Calu3 (cell line): ENCODE measurements at regions not wholly inside any gene's neighbourhood (a gene's known extent, or its start where the extent isn't known, plus 50 kb on each side); places are given as distances from the start of the nearest gene placed in this dataset.

ENCODE experiments used
- BruUV-seq: library from RNA; stranded (reverse); fragments of 400-500 nt; replicated peaks from 2 replicates; lab custom pipeline; 2021; lab: Mats Ljungman, UMichigan
- CTCF ChIA-PET: fragments of 300-600 bp; sonication (Branson Sonifier 250); formaldehyde crosslinking; loops from one replicate; lab custom pipeline; 2022; ENCODE audit warnings: antibody characterized with exemption; lab: Charles Lee
- DNase-seq: peaks from one replicate; pipeline ENCODE4 v3.0.0; 2022
- H3K27ac Mint-ChIP-seq: one replicate; pipeline ENCODE4 v1.8.0; 2022; ENCODE audit warnings: mixed read lengths; ENCODE audit not compliant: unreplicated experiment
- H3K27me3 Mint-ChIP-seq: one replicate; pipeline ENCODE4 v1.8.0; 2022; ENCODE audit warnings: mixed read lengths; ENCODE audit not compliant: unreplicated experiment
- H3K36me3 Mint-ChIP-seq: one replicate; pipeline ENCODE4 v1.8.0; 2022; ENCODE audit warnings: mild to moderate bottlenecking, moderate library complexity, mixed read lengths; ENCODE audit not compliant: insufficient read depth, unreplicated experiment
- H3K4me1 Mint-ChIP-seq: one replicate; pipeline ENCODE4 v1.8.0; 2022; ENCODE audit warnings: mild to moderate bottlenecking, low read depth, mixed read lengths; ENCODE audit not compliant: unreplicated experiment
- H3K4me3 Mint-ChIP-seq: one replicate; pipeline ENCODE4 v1.8.0; 2022; ENCODE audit warnings: mild to moderate bottlenecking, low read depth, moderate library complexity, mixed read lengths; ENCODE audit not compliant: unreplicated experiment
- H3K9me3 Mint-ChIP-seq: one replicate; pipeline ENCODE4 v1.8.0; 2022; ENCODE audit warnings: low read depth, mixed read lengths; ENCODE audit not compliant: unreplicated experiment
- intact Hi-C: fragments of 100-400 bp; cut with micrococcal nuclease; formaldehyde crosslinking; loops from one replicate; pipeline ENCODE4 v1.10.0; 2022; ENCODE audit not compliant: unreplicated experiment
- TF ChIP-seq, protein P1 (sequence below): fragments of 200-600 bp; IDR thresholded peaks from one replicate; pipeline ENCODE4 v1.8.0; 2022; ENCODE audit warnings: antibody characterized with exemption; ENCODE audit not compliant: unreplicated experiment

DNA sequence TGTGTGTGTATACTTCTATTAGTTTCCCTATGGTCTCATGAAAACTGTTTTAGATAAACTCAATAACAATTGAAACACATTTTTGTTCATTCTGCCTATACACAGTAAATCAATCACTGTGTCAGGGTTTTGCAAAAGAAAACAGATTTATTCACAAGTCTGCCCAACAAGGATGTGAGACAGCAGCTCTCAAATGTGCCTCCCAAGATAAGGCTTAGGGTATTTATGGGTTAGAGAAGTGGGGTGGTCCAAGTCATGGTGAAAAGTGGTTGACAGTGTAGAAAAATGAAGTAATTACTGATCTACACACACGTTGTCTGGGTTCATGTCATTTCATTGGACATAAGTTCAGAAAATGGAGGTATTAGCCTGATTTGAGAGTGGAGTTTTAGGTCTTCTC lies 844.6 kb downstream of the SLITRK6 start:
- TF ChIP-seq, protein P1, sequence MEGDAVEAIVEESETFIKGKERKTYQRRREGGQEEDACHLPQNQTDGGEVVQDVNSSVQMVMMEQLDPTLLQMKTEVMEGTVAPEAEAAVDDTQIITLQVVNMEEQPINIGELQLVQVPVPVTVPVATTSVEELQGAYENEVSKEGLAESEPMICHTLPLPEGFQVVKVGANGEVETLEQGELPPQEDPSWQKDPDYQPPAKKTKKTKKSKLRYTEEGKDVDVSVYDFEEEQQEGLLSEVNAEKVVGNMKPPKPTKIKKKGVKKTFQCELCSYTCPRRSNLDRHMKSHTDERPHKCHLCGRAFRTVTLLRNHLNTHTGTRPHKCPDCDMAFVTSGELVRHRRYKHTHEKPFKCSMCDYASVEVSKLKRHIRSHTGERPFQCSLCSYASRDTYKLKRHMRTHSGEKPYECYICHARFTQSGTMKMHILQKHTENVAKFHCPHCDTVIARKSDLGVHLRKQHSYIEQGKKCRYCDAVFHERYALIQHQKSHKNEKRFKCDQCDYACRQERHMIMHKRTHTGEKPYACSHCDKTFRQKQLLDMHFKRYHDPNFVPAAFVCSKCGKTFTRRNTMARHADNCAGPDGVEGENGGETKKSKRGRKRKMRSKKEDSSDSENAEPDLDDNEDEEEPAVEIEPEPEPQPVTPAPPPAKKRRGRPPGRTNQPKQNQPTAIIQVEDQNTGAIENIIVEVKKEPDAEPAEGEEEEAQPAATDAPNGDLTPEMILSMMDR = no peak
- H3K36me3 Mint-ChIP-seq = no peaks in the 10 kb centered on the region
- no peak overlapping the region for H3K4me3 Mint-ChIP-seq
- H3K9me3 Mint-ChIP-seq = peaks cover 3% of the 10 kb centered on the region
- no peak for DNase-seq
- no peaks in the 10 kb centered on the region for H3K4me1 Mint-ChIP-seq
- H3K27ac Mint-ChIP-seq = no peak overlapping the region
- H3K27me3 Mint-ChIP-seq = no peaks in the 10 kb centered on the region
- BruUV-seq = no TSS peak
- intact Hi-C loops = no loop called here
- CTCF ChIA-PET = no interaction called here

DNA sequence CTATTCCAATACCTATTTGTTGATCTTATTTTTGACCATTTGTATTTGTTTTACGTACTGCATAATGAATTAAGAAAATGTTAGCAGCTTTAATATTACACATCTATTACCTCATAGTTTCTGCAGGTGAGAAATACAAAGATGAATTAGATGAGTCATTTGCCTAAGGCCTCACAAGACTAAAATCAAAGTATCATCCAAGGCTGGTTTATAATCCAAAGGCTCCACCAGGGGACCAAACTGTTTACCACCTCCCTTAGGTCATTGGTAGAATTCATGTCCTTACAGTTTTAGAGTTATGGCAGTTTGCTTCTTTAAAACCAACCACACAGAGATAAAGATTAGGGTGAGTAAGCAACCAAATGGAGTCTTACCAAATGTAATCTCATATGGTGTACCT lies 848.1 kb downstream of the SLITRK6 start:
- TF ChIP-seq, protein P1 = no peak
- Mint-ChIP-seq H3K27ac (no peak overlapping the region), H3K9me3 (peaks cover 3% of the 10 kb centered on the region), H3K4me3 (no peak overlapping the region), H3K27me3 (no peaks in the 10 kb centered on the region), H3K36me3 (no peaks in the 10 kb centered on the region), H3K4me1 (no peaks in the 10 kb centered on the region)
- intact Hi-C loops = no loop called here
- CTCF ChIA-PET = no interaction called here
- BruUV-seq = no TSS peak
- DNase-seq = no peak

DNA sequence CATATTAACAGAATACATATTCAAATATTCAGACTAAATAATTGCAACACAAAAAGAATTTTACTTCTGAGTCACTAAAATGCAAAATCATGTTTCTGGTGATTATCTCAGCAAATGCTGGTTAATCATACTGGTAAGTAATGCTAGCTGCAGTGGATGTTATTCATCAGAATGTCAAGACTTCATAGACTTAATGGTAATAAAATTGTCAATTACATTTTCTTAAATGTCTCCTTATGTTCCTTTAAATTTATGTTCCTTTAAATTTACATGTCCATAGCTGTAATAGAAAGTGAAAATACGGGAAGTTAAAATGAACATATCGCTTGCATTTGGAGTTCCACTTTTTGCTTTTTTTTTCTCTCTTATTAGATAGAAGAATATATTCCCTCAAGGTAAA lies 853.0 kb downstream of the SLITRK6 start:
- no peaks in the 10 kb centered on the region for H3K4me1 Mint-ChIP-seq
- H3K36me3 Mint-ChIP-seq = no peaks in the 10 kb centered on the region
- BruUV-seq = no TSS peak
- CTCF ChIA-PET = no interaction called here
- TF ChIP-seq, protein P1 = no peak
- H3K27ac Mint-ChIP-seq = no peak overlapping the region
- DNase-seq = no peak
- H3K4me3 Mint-ChIP-seq = no peak overlapping the region
- H3K9me3 Mint-ChIP-seq = peaks cover 7% of the 10 kb centered on the region
- H3K27me3 Mint-ChIP-seq = no peaks in the 10 kb centered on the region
- intact Hi-C loops = no loop called here

DNA sequence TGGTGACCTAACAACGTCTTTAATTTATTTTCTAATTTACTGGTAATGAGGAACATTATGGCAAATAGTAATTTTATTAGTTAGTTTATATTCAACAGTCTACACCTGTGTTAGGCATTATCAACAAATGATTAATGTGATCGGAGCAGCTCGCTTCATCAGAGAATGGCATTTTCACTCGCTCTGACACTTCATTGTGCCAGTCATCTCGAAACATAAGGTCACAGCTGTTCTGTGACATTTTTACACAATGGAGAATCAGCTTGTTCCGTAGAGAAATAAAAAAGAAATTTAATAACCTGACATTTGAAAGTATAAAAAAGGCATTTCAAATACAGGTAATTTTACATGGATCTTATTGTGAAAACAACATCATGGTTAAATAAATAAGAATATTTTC lies 858.4 kb downstream of the SLITRK6 start:
- no peaks in the 10 kb centered on the region for H3K36me3 Mint-ChIP-seq
- H3K4me1 Mint-ChIP-seq = no peaks in the 10 kb centered on the region
- H3K27ac Mint-ChIP-seq = no peak overlapping the region
- peaks cover 4% of the 10 kb centered on the region for H3K9me3 Mint-ChIP-seq
- CTCF ChIA-PET = no interaction called here
- no peaks in the 10 kb centered on the region for H3K27me3 Mint-ChIP-seq
- intact Hi-C loops = no loop called here
- no peak for DNase-seq
- TF ChIP-seq, protein P1 = no peak
- no TSS peak for BruUV-seq
- no peak overlapping the region for H3K4me3 Mint-ChIP-seq

DNA sequence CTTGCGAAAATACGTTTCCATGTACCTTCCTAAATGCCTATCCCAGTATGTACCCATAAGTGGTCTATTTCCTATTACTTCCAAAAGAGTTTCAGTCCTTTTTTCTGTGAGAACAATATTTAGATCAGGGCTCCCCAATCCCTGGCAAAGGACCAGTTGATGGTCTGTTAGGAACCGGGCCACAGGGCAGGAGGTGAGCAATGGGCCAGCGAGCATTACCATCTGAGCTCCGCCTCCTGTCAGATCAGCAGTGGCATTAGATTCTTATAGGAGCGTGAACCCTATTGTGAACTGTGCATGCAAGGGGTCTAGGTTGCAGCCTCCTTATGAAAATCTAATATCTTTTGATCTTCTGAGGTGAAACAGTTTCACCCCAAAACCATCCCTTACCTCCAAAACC lies 859.1 kb downstream of the SLITRK6 start:
- Mint-ChIP-seq H3K27ac (no peak overlapping the region), H3K9me3 (peaks cover 4% of the 10 kb centered on the region), H3K4me1 (no peaks in the 10 kb centered on the region), H3K4me3 (no peak overlapping the region), H3K36me3 (no peaks in the 10 kb centered on the region), H3K27me3 (no peaks in the 10 kb centered on the region)
- CTCF ChIA-PET = no interaction called here
- intact Hi-C loops = no loop called here
- TF ChIP-seq, protein P1 = no peak
- DNase-seq = no peak
- no TSS peak for BruUV-seq
